ENCODE measurements at regions not wholly inside any gene's neighbourhood (a gene's known extent, or its start where the extent isn't known, plus 50 kb on each side); places are given as distances from the start of the nearest gene placed in this dataset.

DNA sequence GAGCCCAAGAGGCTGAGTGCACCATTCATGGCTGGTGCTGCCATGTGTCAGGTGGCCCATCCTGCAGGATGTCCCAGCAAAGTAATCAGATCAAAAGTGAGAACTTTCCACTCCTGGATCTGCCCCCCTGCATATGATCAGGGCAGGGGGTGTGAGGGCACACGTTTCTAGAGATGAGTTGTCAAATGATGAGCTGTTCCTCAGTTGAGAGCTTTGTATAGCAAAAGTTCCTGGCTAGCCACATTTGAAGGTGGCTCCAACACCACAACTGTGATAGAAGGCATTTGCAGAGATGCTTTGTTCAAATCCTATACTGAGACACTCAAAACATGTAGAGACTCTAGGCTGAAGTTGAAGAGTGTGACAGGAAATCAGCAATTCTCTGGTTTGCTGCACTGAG lies 501.8 kb downstream of the BCOR start:
- TF ChIP-seq, protein P1, sequence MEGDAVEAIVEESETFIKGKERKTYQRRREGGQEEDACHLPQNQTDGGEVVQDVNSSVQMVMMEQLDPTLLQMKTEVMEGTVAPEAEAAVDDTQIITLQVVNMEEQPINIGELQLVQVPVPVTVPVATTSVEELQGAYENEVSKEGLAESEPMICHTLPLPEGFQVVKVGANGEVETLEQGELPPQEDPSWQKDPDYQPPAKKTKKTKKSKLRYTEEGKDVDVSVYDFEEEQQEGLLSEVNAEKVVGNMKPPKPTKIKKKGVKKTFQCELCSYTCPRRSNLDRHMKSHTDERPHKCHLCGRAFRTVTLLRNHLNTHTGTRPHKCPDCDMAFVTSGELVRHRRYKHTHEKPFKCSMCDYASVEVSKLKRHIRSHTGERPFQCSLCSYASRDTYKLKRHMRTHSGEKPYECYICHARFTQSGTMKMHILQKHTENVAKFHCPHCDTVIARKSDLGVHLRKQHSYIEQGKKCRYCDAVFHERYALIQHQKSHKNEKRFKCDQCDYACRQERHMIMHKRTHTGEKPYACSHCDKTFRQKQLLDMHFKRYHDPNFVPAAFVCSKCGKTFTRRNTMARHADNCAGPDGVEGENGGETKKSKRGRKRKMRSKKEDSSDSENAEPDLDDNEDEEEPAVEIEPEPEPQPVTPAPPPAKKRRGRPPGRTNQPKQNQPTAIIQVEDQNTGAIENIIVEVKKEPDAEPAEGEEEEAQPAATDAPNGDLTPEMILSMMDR (IDR thresholded peaks at IDR 0.05) = no peak
- TF ChIP-seq RAD21 (IDR thresholded peaks at IDR 0.05; ENCODE audit: low read length) = no peak
